ENCODE measurements at regions not wholly inside any gene's neighbourhood (a gene's known extent, or its start where the extent isn't known, plus 50 kb on each side); places are given as distances from the start of the nearest gene placed in this dataset.

- H3K14ac ChIP-seq (replicated peaks; ENCODE audit: low read depth, low read length) = no peak overlapping the region
- TF ChIP-seq USF2 (IDR thresholded peaks at IDR 0.05; ENCODE audit: low read depth, low read length) (no peak), NFE2L2 (IDR thresholded peaks at IDR 0.05; ENCODE audit: low read depth, low read length) (no peak), SMC3 (IDR thresholded peaks at IDR 0.05; ENCODE audit: low read depth, low read length) (no peak), CEBPB (IDR thresholded peaks at IDR 0.05; ENCODE audit: low read depth, low read length) (no peak), RFX5 (IDR thresholded peaks at IDR 0.05; ENCODE audit: low read depth, low read length) (no peak), MAFK (IDR thresholded peaks at IDR 0.05; ENCODE audit: low read depth, low read length) (no peak), RCOR1 (IDR thresholded peaks at IDR 0.05; ENCODE audit: insufficient replicate concordance, low read length) (no peak), MXI1 (IDR thresholded peaks at IDR 0.05; ENCODE audit: borderline replicate concordance, low read depth, low read length) (no peak), POLR2A (IDR thresholded peaks at IDR 0.05; ENCODE audit: low read depth, low read length) (no peak), ELK1 (IDR thresholded peaks at IDR 0.05; ENCODE audit: borderline replicate concordance, low read depth, low read length) (no peak), CTCF (conservative IDR thresholded peaks at IDR 0.05; ENCODE audit: low read depth, low read length) (no peak), CHD1 (IDR thresholded peaks at IDR 0.05; ENCODE audit: low read depth, low read length) (no peak), MAZ (IDR thresholded peaks at IDR 0.05; ENCODE audit: borderline replicate concordance, low read depth, low read length) (no peak), BHLHE40 (IDR thresholded peaks at IDR 0.05; ENCODE audit: low read depth, low read length) (no peak), FOS (IDR thresholded peaks at IDR 0.05; ENCODE audit: low read depth, low read length) (no peak), RAD21 (IDR thresholded peaks at IDR 0.05; ENCODE audit: low read length) (no peak)
- ChIA-PET POLR2A (ENCODE audit: unreplicated experiment) (no interaction called here), CTCF (no interaction called here)
- H3K36me3 ChIP-seq (ENCODE audit: control insufficient read depth, insufficient read depth, low read length) = no peaks in the 10 kb centered on the region
- in situ Hi-C loops (cut with MboI; ENCODE audit: low sequenced_read_pairs) = no loop called here
- no peaks in the 10 kb centered on the region for H3K9me1 ChIP-seq (ENCODE audit: insufficient read depth, low read length)
- H2AFZ ChIP-seq (replicated peaks; ENCODE audit: low read length, poor library complexity) = no peak overlapping the region
- H3K4me1 ChIP-seq (ENCODE audit: control insufficient read depth, insufficient read depth, low read length) = no peaks in the 10 kb centered on the region
- intact Hi-C loops (cut with micrococcal nuclease) = no loop called here
- BruUV-seq (replicated peaks) = no TSS peak
- no peak overlapping the region for H2BK5ac ChIP-seq (ENCODE audit: low read depth, low read length, poor library complexity, severe bottlenecking)
- no peak overlapping the region for H3K4me2 ChIP-seq (ENCODE audit: low read depth, low read length)
- no peak overlapping the region for H4K5ac ChIP-seq (ENCODE audit: low read depth, low read length)
- H4K91ac ChIP-seq (ENCODE audit: insufficient read depth, low read depth, low read length) = no peak overlapping the region
- no peak overlapping the region for H3K18ac ChIP-seq (ENCODE audit: low read depth, low read length)
- H2BK15ac ChIP-seq (ENCODE audit: low read depth, low read length) = no peak overlapping the region
- no peak overlapping the region for H3K4ac ChIP-seq (ENCODE audit: low read depth, low read length)
- DNase-seq (no peak), ATAC-seq (ENCODE audit: low read depth) (no peak)
- H3K27ac ChIP-seq (ENCODE audit: insufficient read depth, low read length) = no peak overlapping the region
- no peak overlapping the region for H2BK20ac ChIP-seq (ENCODE audit: low read depth, low read length)
- H2AK5ac ChIP-seq (ENCODE audit: low read depth, low read length) = no peak overlapping the region
- H4K8ac ChIP-seq (ENCODE audit: low read depth in 2 of 2, low read length in 2 of 2) = no peak overlapping the region
- H3K4me3 ChIP-seq (ENCODE audit: insufficient read depth, low read depth, low read length) = no peak overlapping the region
- no peak overlapping the region for H3K9ac ChIP-seq (ENCODE audit: low read depth, low read length)
- dilution Hi-C loops (cut with HindIII; ENCODE audit: low sequenced_read_pairs, unreplicated experiment) = no loop called here
- H3K23ac ChIP-seq (ENCODE audit: low read depth, low read length) = no peak overlapping the region
- H2AK9ac ChIP-seq (replicated peaks; ENCODE audit: low read depth, low read length, poor library complexity) = no peak overlapping the region
- H4K20me1 ChIP-seq (ENCODE audit: insufficient read depth, low read length) = no peaks in the 10 kb centered on the region
- no peak overlapping the region for H2BK120ac ChIP-seq (ENCODE audit: low read depth, low read length)
- H3K27me3 ChIP-seq (ENCODE audit: control insufficient read depth, insufficient read depth, low read length) = no peaks in the 10 kb centered on the region
- H3K79me1 ChIP-seq (ENCODE audit: low read depth in 1 of 2, low read length in 2 of 2) = no peaks in the 10 kb centered on the region
- H3K9me3 ChIP-seq (ENCODE audit: control insufficient read depth, insufficient read depth, low read length) = no peaks in the 10 kb centered on the region
- H3K56ac ChIP-seq (ENCODE audit: extremely low read depth, insufficient read depth, low read length) = no peak overlapping the region
These were observed 165.5 kb downstream of the PRR32 start for GRCh38 chrX:126985027-126985426.
